GM12873 (cell line): ENCODE measurements at regions not wholly inside any gene's neighbourhood (a gene's known extent, or its start where the extent isn't known, plus 50 kb on each side); places are given as distances from the start of the nearest gene placed in this dataset.

Source experiments
- TF ChIP-seq, protein P1 (sequence below): IDR thresholded peaks from 2 replicates; pipeline ENCODE4 v1.5.1; 2012; ENCODE audit warnings: low read depth, mild to moderate bottlenecking, moderate library complexity, low read length, control low read depth; ENCODE audit not compliant: insufficient read depth; ENCODE audit errors: missing control alignments

DNA sequence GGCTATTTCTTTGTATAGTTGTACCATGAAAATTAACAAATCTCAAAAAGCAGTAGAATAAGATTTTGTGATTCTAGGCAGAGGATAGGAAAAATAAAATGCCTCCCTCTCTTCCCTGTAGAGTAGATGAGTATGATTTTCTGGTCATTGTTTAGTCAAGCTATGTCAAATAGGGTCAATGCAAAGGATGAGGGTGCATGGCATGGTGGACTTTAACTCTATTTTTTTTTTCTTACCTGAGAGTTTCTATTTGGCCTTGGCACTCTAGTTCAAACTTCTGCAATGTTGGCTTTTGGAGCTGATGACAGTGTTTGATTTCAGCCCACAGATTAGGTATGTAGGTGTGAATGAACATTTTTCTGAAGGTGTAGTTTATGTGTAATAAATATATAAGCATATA is 224.5 kb downstream of the TRIB2 start:
- TF ChIP-seq, protein P1, sequence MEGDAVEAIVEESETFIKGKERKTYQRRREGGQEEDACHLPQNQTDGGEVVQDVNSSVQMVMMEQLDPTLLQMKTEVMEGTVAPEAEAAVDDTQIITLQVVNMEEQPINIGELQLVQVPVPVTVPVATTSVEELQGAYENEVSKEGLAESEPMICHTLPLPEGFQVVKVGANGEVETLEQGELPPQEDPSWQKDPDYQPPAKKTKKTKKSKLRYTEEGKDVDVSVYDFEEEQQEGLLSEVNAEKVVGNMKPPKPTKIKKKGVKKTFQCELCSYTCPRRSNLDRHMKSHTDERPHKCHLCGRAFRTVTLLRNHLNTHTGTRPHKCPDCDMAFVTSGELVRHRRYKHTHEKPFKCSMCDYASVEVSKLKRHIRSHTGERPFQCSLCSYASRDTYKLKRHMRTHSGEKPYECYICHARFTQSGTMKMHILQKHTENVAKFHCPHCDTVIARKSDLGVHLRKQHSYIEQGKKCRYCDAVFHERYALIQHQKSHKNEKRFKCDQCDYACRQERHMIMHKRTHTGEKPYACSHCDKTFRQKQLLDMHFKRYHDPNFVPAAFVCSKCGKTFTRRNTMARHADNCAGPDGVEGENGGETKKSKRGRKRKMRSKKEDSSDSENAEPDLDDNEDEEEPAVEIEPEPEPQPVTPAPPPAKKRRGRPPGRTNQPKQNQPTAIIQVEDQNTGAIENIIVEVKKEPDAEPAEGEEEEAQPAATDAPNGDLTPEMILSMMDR, result no peak

DNA sequence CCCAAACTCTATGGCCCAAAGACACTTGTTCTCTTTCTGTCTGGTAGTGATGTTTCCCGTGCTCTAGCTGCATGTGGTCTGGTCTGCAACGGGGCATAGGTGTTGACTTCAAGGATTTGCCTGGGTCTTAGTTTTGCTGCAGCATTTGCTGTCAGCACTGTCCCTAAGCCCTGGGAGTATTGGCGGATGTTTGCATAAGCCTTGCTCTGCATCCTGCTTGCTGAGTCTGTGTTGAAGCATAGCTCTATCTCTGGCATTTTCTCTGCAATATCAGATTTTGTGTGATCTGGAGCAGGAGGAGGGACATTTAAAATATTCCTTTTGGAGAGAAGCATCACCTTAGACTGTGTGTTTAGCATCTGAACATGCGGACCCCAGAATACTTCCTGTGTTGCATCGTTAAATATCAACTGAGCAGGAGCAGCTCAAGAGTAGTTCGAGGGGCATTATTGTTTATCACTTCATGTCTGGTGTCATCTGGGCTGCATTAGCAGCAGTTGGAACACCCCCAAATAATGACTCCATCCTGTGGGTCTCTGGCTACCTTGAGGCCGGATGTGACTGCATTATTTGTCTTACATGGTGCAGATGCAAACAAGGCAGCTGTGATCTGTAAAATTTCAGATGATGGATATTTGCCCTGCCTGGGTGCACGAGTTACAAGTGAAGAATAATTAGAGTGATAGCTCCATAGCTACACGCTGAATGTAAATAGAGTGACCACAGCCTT is 231.7 kb downstream of the TRIB2 start:
- TF ChIP-seq, protein P1, result no peak

DNA sequence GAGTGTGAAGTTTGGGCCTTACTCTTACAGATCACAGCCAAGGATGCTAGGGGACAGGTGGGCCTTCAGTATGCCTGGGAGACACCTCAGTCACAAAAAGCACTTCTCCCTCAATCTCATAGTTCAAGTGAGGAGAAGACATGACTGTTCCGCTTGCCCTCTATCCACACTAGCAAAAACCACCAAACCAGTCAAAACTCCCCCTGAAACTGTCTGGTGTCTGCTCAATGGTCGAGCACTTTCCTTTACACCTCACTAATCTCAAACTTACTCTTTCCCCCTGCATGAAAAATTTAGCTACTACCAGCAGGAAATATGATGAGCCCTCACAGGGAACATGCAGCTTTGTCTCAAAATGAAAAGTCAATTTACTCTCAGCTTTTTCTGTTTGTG is 232.2 kb downstream of the TRIB2 start:
- TF ChIP-seq, protein P1, result no peak

DNA sequence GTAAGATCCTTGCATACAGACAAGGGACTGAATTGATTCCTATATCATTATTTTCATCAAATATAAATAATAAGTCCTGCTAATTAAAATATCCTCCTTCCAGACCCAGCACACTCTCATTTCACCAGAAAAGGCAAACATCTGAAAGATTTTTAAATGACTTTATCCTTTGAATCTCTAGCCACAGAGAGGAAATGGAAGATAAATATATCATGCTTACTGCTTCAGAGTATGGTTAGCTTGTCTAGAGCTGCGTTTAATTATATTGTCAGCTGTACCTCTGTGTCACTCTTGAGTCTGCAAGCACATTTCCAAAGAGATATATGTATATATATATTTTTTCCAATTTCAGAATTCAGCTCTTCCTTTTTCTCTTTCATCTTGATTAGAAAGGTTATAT is 232.7 kb downstream of the TRIB2 start:
- TF ChIP-seq, protein P1, result no peak

DNA sequence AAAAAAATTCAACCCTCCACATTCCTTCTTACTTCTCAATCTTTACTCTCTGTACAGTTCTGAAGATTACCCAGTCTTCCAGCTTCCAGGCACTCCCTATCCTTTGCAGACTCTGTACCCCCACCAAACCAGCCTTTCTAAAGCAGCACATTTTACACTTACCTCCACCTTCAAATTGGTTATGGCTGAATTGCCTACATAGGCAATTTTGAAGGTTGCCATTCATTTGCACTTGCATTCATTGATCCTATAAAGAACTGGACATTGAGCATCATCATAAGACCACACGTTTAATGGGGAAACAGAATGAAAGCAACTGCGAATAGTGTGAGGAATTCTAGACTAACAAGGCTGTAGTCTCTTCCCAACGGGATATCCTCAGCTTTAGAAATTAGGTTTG is 233.4 kb downstream of the TRIB2 start:
- TF ChIP-seq, protein P1, result no peak

DNA sequence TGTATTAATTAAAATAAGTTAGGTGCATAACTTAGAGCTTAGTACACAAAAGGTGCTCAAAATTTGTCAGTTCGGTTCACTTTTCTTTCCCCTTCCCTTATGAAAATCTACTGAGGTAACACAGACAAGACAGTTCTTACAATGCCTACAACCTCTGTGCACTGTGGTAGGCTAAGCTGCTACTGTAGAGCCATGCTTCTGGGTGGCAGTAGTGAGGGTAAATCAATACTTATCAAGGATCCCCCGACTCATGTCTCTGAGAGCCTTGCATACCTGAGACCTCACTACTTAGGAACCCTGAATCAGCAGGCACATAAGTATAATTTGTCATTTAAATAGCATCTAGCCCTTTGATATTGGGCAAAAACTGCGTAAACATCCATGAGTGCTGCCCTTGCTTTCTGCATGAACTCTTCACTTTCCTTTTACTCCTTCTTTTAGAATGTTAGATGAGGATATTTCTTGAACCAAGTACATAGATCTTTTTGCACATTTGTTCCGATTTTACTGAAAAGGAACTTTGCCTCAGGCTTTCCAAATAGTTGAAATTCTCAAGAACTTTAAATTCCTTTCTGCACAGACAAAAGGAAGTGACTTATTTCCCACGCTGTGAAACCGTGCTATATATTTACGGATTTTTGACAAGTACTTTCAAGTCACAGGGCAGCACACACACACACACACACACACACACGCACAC is 234.4 kb downstream of the TRIB2 start:
- TF ChIP-seq, protein P1, result no peak

DNA sequence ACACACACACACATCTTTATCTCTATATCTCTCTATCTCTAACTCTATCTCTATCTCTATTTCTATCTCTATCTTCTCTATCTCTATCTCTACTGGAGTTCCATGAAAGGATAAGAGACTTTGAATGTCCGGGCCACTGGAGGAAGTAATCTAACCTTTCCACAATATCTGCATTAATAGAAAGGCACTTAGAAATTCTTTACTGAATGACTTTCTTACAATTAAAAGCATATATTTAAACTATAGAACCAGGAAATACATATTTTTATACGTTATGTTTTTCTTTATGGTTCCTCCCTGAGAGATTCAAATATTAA is 234.9 kb downstream of the TRIB2 start:
- TF ChIP-seq, protein P1, result no peak
